GM10266 (cell line): ENCODE measurements at regions not wholly inside any gene's neighbourhood (a gene's known extent, or its start where the extent isn't known, plus 50 kb on each side); places are given as distances from the start of the nearest gene placed in this dataset.

Experiments used
- DNase-seq: peaks from one replicate; pipeline ENCODE4 v3.0.0; 2012; ENCODE audit errors: extremely low spot score
- CTCF ChIP-seq: IDR thresholded peaks from 2 replicates; pipeline ENCODE4 v1.5.1; 2012; ENCODE audit warnings: mild to moderate bottlenecking, low read depth; ENCODE audit not compliant: control insufficient read depth, insufficient read depth; ENCODE audit errors: missing control alignments

- no peak for DNase-seq
- TF ChIP-seq CTCF, result no peak
These were observed 764.2 kb upstream of the ARRDC4 start for GRCh38 chr15:97196048-97197014.

GRCh38 chr15:97199393-97200051, 761.0 kb upstream of the ARRDC4 start:
- TF ChIP-seq CTCF, result no peak
- no peak for DNase-seq

- no peak for DNase-seq
- no peak for TF ChIP-seq CTCF
These were observed 760.3 kb upstream of the ARRDC4 start for GRCh38 chr15:97200161-97200560.

GRCh38 chr15:97210277-97210676, 750.2 kb upstream of the ARRDC4 start:
- no peak for TF ChIP-seq CTCF
- no peak for DNase-seq

- DNase-seq, result no peak
- no peak for TF ChIP-seq CTCF
These were observed 744.9 kb upstream of the ARRDC4 start for GRCh38 chr15:97215629-97216028.

GRCh38 chr15:97224191-97224641, 736.3 kb upstream of the ARRDC4 start:
- TF ChIP-seq CTCF, result no peak
- DNase-seq, result no peak
